Frontal cortex (tissue), 3 donors: ENCODE measurements at regions not wholly inside any gene's neighbourhood (a gene's known extent, or its start where the extent isn't known, plus 50 kb on each side); places are given as distances from the start of the nearest gene placed in this dataset.

Source experiments
- DNase-seq, 2 donors: peaks; one replicate each; pipeline ENCODE4 v3.0.0; 2012; ENCODE audit warnings: low spot score in 2 of 2
- FAIRE-seq: peaks from 2 replicates; lab custom pipeline; 2012; peaks lifted over from hg19 to GRCh38; lab: Jason Lieb, UNC
- donor health status: control.
- donor health status: control.
- donor health status: control.

DNA sequence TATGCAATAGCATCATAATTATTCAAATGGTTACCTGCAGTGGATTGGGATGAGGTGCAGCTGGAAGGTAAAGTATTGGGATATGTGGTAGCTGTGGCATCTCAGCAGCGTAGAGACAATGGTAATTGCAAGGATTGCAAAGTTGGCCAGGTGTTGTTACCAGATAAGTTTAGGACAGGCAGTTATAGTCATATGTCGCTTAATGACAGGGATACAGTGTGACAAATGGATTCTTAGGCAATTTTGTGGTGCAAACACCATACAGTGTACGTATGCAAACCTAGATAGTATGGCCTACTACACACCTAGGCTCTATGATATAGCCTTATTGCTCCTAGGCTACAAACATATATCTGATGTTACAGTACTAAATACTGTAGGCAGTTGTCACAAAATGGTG, 163.5 kb upstream of the LYZL2 start:
- DNase-seq = no peak
- no peak for FAIRE-seq

DNA sequence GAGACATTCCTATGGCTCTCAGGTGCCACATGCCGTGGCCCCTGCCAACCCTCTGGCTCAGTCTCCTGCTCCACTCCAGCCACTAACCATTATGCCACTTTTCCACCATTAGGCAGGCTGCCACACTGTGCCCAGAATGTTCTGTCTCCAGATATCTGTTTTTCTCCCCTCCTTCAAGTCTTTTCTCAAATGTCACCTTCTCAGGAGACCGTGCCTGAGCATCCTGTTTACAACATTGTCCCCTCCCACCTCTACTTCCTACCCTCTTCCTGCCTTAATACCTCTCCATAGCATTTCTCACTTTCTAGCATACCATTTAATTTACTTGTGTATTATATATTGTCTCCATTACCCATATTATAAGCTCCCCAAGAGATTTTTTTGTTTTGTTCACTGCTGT, 162.5 kb upstream of the LYZL2 start:
- DNase-seq (no peak), FAIRE-seq (no peak)

DNA sequence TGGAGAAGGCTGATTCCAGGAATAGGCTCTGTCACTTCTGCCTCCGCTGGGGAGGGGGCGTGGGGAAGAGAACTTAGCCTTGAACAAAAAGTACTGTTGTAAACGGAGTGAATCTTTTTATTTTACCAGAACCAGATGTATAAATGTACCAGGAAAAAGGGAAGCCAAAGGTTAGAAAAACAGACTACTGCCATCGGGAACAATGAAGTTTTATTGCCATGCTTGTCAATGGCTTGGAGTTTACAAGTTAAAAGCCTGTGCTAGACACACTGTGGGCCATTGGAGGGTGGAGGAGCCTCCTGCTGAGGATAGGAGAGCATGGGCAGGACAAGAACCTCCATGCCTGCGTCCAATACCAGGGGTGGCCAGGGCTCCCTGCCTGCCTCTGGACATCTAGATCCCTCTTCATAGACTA, 161.7 kb upstream of the LYZL2 start:
- FAIRE-seq = no peak
- DNase-seq = no peak

DNA sequence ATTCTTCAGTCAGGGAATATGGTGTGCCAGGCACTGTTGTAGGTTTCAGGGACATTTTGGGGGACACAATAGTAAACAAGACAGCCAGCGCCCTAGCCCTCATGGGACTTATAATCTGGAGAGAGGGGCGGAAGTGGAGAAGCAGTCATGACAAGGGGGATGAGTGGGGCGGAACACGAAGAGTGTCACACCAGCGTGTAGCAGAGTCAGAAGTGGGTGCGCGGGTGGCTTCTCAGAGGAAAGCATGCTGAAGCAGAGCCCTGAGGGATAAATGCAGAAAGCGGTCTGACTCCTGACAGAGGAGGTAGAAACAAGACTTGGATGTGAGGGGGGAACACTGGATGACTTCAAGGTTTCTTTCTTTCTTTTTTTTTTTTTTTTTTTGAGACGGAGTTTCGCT, 160.3 kb upstream of the LYZL2 start:
- DNase-seq (no peak), FAIRE-seq (no peak)

DNA sequence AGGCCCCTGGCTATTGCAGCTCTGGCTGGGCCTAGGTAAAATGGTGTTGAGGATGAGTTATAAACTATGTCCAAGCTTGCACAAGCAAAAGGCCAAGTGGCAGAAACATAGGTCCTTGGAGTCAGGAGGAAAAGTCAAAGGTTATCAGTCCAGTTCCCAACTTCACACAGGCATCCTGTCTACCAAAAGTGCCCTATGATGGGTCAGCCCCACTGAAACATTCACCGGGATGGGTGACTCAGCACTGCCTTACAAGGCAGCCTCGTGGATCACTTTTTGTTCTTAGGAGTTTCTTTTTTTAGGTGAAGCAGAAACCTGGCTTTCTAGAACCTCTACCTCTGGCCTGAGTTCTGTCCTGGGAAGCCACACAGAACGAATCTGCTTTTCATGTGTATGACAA, 158.8 kb upstream of the LYZL2 start:
- FAIRE-seq (no peak), DNase-seq (no peak)

DNA sequence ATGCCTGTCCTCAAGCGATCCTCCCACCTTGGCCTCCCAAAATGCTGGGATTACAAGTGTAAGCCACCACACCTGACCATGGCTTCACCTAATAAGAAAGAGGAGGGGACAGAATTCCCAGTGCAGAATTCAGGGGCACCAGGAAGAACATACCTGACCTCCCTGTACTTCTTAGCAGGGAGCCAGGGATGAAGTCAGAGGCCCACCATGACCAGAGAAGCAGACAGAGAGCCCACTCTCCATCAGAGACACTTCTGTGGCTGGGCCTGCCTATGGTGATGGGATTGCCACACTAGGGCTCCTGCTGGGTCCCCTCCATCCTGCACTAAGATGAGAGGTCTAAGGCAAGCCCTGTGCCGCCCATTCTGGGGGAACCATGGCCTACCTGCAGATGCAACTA, 157.4 kb upstream of the LYZL2 start:
- no peak for DNase-seq
- FAIRE-seq = no peak

DNA sequence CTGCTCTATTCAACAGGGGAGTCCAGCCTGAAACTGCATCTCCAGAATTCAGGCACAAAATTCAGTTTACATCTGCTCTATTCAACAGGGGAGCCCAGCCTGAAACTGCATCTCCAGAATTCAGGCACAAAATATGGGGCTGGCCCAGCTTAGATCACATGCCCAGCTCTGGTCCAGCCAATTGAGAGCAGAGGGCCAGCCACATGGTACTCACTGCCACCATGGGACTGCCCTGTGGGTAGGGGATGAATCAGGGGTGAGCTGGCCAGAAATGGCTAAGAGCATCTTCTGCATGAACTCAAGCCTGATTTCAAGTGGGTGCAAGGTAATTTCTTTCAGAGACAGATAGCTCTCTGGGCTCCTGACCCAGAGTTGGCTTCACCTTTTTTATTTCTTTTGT, 156.6 kb upstream of the LYZL2 start:
- no peak for DNase-seq
- no peak for FAIRE-seq

DNA sequence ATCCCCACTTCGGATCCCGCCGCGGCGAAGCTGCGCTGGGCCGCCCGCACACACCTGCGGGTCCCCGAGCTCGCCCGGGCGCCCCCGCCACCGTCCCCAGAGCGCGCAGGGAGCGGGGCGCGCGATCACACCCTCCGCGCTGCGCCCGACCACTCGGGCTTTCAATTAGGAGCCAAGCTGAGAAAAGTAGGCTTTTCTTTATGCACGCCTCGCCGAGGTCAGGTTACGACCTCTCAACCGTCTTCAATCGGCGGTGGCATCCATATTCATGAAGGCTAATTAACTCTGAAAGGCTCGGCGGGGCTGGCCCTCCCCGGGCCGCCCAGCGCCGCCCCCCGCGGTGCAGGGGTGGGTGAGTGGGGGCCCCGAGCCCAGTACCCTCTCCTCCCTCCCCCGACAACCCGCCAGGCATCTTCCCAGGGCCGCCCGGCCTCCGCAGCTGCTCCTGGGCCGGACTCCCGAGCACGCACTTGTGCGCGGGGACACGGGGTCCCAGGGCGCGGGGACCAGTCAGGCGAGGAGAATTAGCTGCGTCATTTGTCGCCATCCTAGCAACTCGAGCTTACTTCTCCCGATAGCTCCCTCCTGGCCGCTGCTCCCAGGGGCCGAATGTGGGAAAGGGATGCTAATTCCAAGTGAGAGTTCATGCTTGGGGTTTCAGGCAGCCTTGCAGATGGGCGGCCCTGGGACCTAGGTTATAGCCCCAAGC, 155.5 kb upstream of the LYZL2 start:
- DNase-seq (peak; percentile 74 to 85), FAIRE-seq (no peak)

DNA sequence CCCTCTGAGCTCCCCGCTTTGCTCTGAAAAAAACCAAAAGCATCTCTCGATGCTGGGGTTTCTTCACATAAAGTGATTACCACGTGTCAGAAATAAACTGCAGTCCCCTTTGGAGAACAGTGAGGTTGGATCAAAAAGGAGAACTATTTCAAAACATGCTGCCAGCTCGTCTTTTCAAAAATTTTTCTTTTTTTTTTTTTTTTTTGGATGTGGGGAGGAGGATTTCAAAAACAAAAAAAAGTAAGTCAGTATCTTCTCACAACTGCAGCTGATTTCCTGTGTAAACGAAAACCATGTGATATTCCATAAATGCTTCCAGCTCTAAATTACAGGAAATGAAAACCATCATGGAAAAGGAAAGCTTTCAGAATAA, 155.0 kb upstream of the LYZL2 start:
- FAIRE-seq (no peak), DNase-seq (peak in 1 of 2 donors; percentile 46)

DNA sequence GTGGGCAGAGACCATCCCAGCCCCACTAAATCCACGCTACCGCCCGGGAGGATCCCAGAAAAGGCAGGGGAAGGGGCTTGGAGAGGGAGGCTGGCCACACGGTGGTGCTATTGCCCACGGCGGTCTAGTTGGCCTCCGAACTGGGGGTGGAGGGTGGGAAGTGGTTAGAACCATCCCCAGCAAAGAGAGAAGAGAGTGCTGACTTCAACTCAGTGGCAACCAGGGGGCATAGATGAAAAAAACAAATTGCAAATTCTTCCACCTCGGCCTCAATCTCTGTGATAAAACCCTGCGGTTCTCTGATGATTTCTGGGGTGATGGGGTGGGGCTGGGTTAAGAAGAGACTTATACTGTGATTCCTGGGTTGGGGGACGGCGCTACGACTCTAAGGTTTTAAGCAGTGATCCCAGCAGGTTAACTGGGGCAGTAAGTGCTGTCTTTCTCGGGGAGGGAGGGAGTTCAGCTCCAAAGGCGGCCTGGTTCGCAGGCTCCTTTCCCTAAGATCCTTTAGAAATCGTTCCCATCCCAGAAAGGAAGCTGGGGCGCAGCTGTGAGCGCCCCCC, 154.5 kb upstream of the LYZL2 start:
- peak; percentile 82 for DNase-seq
- no peak for FAIRE-seq

DNA sequence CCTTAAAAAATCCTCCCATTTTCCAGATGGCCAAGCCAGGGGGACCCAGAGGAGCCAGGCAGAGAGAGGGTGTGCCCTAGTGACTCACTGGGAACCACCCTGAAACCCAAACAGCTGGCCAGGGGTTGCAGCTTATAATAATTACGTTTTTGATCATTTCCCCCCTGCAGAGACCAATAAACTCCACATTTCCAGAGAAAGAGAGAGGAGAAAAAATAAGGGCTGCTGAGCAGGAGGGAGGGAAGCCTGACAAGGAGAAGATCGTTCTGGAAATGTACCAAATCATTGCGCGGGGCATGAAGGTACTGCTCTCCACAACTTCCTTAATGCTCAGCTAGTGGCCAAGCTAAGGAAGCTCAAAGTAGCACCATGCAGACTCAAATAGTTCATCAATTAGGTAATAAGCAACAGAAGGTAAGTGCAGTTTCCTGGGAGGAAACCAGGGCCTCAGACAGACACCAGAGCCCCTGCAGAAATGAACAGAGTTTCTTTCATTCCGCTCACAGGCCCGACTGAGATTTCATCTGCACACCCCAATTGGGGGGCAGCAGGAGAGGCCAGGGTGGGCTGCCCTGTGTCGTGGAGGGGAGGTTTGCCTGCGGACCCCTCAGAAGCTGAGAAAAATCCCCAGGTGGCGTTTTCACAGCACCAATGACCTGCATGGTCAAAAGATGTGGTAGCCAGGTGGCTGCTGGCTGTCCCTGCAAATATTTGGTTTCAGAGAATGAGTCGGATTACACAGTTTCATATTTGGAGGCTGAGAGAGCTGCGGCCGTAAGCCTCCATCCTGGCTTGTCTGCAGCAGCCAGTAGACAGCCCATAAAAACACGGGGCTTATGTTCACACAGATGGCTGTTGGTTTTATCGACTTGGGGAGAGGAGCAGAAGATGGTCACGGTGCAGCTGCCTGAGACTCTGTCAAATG, 153.2 kb upstream of the LYZL2 start:
- FAIRE-seq (no peak), DNase-seq (no peak)

DNA sequence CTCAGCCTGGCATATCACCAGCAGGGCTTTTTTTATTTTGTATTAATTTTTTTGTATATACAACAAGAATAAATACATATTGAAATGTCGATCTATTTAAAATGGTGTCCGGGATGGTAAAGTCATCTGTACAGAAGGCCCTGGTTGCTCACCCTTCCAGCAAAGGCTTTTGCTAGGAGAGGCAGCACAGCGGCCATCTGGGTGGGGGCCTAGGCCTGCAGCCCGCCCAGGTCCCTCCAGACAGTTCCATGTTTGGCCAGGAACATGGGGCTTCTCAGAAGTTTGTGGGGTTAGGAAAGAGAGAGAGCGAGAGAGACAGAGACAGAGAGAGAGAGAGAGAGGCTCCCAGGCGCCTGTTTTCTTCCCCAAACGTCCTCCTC, 152.6 kb upstream of the LYZL2 start:
- FAIRE-seq = no peak
- no peak for DNase-seq

DNA sequence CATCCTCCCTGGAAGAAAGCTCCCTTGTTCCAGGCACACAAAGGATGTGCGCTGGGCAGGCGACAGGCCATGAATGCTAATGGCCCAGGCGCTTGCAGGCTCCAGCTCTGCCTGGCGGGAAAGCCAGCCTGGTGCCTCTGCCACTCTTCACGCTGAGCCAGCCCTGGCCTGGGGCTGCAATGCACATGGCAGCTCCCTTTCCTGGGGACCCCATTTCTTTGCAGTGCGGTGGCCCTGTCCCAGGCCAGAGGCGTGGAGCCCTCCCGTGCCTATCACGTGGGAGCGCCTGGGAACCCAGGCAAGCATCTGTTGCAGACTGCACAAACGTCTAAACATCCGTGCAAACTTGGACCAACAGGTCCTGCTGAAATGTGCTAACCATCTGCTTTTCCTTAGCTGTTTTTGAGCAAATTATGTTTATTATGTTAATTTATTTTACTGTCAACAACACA, 152.1 kb upstream of the LYZL2 start:
- FAIRE-seq = no peak
- DNase-seq = peak; percentile 63 to 70

DNA sequence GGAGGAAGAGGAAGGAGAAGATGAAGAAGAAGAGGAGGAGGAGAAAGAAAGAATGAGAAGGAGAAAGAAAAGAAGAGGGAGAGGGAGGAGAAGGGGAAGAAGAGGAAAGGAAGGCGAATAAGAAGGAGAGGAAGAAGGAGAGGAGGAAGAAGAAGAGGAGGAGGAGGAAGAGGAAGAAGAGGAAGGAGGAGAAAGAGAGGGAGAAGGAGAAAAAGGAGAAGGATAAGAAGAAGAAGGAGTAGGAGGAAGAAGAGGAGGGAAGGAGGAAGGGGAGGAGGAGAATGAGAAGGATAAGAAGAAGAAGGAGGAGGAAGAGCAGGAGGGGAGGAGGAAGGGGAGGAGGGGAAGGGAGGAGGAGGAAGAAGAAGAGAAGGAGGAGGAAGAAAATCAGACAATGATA, 149.2 kb upstream of the LYZL2 start:
- DNase-seq (no peak), FAIRE-seq (no peak)

DNA sequence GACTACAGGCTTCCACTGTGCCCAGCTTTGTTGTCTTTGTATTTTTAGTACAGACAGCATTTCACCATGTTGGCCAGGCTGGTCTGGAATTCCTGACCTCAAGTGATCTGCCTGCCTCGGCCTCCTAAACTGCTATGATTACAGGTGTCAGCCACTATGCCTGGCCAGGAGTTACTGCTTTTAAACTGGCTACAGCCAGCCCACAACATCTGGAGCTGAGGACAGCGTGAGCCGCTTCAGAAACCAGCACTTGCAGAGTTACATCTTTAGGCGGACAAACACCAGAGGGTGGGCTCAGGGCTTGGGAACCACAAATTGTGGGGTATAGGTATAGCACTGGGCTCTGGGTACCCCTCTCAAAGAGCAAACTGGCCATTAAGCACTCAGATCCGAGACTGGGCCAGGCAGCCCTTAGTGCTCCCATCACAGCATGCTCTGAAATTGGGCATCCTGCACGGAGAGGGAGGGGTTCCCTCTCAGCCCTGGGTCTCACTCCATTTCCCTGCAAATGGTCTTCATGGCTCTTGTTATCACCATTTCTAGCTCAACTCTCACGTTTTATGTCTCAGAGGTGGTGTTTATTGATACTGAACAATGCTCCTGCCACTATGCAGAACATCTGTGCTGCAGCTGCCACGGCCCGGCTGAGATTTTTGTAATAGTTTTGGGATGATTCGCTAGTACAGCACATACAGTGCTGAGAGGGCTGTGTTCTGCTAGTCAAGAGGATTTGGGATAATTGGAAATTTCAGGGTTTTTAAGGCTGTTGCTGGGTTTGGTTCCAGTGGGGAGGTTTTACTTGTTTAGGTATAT, 146.4 kb upstream of the LYZL2 start:
- FAIRE-seq (no peak), DNase-seq (no peak)

DNA sequence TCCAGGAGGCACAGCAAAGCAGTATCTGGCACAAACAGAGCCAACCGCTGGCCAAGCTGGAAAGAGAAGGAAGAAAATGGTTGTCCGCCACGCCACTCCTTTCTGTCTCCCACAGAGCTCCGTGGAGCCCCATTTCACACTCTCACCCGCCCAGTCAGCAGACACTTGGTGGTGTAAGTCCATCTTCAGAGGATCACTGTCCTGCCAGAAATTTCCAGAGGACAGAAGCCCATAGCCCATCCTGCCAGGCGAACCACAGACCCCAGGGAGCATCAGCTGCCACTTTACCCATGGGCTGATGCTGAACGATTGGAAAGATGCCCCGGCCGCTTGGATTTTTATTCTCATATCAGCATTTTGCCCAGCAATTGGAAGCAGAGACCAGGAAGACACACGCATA, 144.7 kb upstream of the LYZL2 start:
- DNase-seq (no peak), FAIRE-seq (no peak)

DNA sequence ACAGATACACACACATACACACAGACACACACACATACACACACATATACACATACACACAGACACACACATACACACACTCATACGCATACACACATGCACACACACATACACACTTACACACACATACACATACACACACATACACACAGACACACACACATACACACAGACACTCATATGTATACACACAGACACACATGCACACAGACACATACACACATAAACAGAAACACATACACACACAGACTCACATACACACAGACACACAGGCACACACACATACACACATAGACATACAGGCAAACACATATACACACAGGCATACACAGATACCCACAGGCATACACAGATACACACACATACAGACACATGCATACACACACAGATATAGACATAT, 143.9 kb upstream of the LYZL2 start:
- DNase-seq = no peak
- FAIRE-seq = no peak

DNA sequence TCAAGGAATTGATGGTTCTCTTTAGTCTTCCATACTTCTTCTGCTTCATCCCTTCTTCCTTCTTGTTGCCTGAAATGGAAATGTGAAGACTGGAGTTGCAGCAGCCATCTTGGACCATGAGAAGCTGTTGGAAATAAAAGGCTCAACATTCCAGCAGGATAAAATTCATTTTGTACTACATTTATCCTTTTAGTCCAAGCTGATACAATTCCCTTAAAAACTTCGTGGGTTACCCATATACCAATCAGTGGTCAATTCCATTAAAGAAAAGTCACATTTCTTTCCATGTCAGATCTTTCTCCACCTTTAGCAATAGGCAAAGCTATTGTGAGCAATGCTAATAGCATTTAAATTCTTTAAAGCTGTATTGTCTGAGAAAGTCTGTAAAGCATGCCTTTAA, 141.3 kb upstream of the LYZL2 start:
- DNase-seq (no peak), FAIRE-seq (no peak)

DNA sequence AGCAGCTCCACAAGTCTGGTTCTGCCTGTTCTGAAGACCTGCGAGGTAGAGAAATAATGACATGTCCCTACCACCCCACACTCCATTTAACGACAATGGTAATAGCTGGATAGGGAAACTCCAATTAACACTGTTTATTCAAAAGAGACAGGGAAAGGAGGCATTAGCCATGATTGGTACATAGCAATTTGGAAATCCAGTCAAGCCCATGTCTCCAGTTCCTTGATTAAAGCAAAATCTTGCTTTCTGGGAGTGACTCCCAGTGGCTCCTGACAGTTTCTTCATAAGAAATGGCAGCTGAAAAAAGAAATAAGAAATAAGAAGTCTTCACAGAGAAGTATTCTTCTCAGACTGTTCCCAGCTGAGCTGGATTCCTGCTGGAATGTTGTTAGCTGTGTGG, 140.7 kb upstream of the LYZL2 start:
- no peak for DNase-seq
- FAIRE-seq = no peak

DNA sequence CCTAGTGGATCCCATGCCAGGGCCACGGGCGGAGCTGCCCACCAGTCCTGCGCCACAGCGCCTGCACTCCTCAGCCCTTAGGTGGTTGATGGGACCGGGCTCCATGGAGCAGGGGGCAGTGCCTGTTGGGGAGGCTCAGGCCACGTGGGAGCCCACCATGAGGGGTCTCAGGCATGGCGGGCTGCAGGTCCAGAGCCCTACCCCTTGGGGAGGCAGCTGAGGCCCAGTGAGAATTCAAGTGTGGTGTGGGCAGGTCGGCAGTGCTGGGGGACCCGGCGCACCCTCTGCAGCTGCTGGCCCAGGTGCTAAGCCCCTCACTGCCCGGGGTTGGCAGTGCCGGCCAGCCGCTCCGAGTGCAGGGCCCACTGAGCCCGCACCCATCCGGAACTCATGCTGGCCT, 139.8 kb upstream of the LYZL2 start:
- no peak for FAIRE-seq
- DNase-seq = no peak
